Stimulated activated CD4-positive, alpha-beta T cell treated with anti-CD3 and anti-CD28 coated beads, Interleukin-4, amount 100 ng/mL, for 4 hours (primary cell): ENCODE measurements at regions not wholly inside any gene's neighbourhood (a gene's known extent, or its start where the extent isn't known, plus 50 kb on each side); places are given as distances from the start of the nearest gene placed in this dataset.

Experiments
- DNase-seq, 2 experiments: peaks; one replicate each; pipeline ENCODE4 v3.0.0-alpha.2; 2020

GRCh38 chr1:47555841-47556560 is 118.2 kb downstream of the FOXD2 start:
- DNase-seq, result no peak

GRCh38 chr1:47557066-47557465 is 119.2 kb downstream of the FOXD2 start:
- no peak for DNase-seq

DNA sequence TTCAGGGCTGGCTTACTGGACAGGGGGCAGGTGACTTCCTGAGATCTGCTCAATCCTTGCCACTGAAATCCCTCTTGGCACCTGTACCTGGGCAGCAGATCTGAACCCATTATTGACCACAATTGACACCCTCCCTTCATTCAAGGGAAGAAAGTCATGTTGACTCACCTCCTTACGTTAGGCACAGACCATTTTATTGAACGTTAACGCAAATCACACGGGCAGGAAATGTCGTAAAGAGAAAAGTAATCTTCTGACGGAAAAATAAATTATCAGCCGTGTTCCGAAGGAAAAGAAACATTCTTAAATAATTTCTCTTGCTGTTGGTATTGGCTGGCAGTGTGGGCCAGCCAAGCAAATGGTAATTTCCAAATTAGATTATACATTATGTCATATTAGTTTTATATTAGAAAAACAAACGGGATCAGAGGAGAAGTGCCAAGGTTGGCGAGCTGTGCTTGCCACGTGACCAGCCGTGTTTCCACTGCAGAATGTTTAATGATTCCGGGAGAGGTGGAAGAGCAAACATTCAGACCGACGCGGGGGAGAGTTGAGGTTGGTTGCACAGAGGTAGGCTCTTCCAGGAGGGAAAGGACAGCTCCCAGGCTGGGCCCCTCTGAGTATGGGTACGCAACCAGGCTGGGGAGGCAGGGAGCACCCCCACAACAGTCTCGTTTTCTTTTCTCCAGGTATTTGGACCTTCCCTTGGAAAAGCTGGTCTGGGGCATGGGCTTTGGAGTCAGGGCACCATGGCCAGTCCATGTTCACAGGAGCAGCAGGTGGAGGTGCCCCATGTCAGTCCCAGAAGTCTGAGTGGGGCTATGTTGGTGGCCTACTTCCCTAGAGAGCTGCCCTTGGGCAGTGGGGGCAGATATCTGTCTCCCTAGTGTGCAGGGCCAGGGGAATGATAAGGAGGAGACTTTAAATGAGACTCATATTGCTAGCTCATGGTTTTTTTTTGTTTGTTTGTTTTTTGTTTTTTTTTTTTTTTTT is 121.1 kb downstream of the FOXD2 start:
- no peak for DNase-seq

DNA sequence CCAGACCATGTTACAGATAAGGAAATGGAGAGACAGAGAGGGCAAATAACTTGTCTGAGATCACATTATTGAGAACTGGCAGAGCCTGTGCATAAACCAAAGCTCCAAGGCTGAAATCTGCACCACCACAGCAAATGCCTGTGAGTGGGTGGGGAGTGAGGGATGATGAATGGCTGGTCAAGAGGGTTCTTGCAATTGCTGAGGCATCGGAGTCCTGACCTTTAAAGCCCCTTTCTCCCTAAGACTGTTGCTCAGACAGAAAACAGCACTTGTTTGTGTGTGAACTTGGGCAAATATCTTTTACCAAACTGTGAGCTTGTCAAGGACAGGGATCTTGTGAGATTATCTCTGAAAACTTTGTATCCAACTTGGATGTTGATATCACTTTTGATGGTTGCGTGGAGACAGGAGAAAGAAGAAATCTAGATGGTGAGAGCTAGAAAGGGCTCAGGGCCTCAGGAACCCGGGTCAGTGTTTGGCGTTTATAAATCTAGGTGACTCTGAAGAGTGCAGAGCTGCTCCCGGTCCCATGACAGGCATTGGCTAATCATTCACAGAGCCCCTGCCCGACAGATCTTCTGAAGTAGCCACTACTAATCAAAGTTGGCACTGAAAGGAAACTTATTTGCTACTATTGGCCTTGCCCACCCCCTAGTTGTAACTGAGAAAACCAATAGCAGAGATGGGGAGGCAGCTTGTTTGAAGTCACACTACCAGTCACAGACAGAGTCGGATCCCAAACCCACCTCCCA is 122.3 kb downstream of the FOXD2 start:
- no peak for DNase-seq

GRCh38 chr1:47561523-47562007 is 123.7 kb downstream of the FOXD2 start:
- DNase-seq, result no peak

GRCh38 chr1:47562147-47562546 is 124.3 kb downstream of the FOXD2 start:
- DNase-seq, result no peak

DNA sequence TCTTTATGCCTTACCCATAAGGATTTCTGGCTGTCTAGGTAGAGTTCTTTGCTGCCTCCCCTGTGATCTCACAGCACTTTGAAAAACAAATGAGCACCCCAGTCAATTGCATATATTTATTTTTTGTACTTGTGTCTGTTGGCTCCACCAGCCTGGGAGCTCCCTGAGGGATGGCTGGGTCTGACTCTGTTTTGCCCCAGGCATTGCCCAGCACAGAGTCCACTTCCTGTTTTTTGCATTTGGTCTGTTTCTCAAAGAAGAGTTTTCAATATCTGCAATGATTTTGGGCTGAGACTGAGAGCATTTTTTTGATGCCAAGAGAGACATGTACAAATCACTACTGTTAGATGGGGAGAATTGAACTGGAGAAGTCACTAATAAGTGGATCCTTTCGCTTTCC is 125.0 kb downstream of the FOXD2 start:
- DNase-seq, result no peak

GRCh38 chr1:47563201-47563600 is 125.4 kb downstream of the FOXD2 start:
- no peak for DNase-seq

- no peak for DNase-seq
Observed at GRCh38 chr1:47564570-47564969, 126.7 kb downstream of the FOXD2 start.

- no peak for DNase-seq
Observed at GRCh38 chr1:47565092-47565491, 127.2 kb downstream of the FOXD2 start.

- no peak for DNase-seq
Observed at GRCh38 chr1:47565676-47566075, 127.8 kb downstream of the FOXD2 start.

DNA sequence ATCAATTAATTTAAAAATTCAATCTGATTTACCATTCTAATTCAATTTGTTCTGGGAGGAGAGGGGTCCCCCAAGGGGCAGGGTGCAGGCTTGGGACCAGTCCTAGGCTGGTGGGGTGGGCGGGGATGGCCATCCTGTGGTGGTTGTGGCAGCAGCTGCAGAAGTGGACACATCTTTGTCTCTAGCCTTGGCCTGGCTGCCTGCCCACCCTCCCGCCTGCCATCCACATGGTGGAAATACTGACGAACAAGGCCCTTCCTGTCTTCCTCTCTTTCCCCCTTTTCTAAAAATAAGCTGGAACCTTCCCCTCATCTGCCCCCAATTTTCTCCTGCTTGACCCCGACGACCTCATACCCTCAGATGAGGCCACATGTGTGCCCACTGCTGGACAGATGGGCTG is 130.9 kb downstream of the FOXD2 start:
- no peak for DNase-seq

DNA sequence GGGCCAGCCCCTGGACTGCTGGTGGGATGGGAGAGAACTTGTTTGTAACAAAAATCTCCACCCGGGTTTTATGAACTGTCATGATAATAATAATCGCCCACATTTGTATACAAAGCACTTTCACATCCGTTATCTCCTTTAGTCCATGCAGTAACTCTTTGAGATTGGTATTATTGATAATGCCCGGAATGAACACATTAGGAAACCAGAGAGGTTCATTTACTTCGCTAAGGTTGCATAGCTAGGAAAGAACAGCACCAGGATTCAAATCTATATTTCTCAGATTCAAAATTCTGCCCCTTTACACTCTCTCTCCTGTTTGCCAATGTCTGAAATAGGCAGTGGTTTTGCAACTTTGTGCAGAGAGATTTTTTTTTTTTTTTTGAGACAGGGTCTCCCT is 131.4 kb downstream of the FOXD2 start:
- DNase-seq, result no peak

DNA sequence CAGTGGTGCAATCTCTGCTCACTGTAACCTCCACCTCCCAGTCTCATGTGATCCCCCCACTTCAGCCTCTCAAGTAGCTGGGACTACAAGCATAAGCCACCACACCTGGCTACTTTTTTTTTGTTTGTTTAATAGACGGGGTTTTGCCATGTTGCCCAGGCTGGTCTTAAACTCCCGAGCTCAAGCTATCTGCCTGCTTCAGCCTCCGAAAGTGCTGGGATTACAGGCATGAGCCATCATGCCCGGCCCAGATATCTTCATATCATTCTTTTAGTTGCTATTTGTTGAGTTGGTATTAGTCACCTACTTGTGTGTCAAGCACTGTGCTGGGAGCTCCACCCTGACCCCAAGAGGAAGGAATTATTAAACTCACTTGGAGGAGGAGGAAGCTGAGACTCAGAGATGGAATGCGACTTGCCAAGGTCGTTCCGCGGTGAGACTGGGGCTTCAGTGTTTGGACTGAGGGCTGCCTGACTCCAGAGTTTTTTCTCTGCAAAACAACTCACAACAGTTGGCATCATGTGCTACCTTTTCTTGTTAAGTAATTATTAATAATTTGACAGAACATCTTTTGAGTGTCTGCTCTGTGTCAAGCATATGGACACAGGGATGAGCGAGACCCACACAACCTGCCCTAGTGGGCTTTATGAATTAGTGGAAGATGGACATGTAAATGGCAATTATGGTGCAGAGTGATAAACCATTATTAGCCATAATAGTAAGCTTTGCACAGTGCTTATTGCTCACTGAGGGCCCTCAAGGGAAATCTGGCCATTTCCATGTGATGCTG is 132.0 kb downstream of the FOXD2 start:
- DNase-seq, result no peak

DNA sequence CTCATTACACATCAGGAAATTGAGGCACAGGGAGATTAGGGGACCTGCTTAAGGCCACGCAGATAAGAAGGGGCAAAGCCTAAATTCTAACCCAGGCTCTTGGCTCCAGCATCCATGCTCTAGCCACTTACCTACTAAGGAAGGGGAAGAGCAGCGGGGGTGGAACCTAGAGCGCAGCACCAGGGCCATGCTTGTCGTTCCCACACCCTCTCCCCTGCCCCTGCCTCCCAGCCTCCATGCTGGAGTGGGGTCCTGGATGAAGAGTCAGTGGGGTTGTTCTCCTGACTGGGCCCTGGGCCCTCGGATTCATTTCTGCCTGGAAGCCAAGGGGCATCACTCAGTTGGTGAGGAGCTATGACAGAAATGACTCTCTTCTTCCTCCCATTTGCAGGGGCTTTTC is 133.3 kb downstream of the FOXD2 start:
- no peak for DNase-seq

DNA sequence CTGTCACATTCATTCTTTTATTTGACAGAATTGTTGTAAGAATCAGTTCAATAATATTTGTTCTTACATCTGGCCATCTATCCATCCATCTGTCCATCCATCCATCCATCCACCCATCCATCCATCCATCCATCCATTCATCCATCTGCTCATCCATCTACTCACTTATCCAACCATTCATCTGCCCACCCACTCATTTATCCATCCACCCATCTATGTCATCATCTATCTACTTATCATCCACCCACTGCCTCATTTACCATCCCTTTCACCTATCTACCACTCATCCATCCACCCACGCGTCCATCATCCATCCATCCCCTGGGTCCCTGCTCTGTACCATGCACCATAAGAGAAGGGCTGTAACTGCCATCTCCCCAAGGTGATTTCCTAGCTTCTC is 134.1 kb downstream of the FOXD2 start:
- no peak for DNase-seq

- no peak for DNase-seq
Observed at GRCh38 chr1:47572731-47573430, 135.0 kb downstream of the FOXD2 start.

DNA sequence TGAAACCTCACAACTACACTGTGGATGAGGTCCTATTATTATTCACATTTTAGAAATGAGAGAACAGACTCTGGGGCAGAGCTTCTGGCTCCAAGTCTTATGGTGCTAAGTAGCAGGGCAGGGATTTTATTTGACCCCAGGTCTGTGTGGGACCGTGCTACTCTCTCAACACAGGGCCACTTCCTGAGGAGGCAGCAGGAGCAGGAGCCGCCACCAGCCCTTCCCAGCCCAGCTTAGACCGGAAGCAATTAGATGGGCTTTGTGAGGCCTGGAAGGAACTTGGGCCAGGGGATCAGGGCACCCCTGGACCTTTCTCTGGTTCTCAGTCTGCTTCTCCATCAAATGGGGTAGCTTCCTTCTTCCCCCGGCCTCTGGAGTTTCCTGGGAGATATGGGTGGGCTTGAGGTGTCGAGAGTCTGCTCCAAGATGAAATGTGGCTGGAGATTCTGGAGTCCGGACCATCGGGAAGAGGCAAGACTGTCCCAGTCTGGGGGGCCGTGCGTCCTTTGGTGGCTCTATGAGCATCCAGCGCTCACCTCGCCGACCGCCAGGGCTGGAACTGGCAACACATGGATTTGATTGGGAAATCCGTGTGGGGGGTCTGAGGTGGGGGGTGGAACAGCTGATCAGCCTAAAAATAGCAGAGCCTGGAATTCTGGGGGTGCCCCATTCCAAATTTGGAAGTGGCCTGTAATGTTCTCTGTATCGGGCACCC is 136.8 kb downstream of the FOXD2 start:
- no peak for DNase-seq

DNA sequence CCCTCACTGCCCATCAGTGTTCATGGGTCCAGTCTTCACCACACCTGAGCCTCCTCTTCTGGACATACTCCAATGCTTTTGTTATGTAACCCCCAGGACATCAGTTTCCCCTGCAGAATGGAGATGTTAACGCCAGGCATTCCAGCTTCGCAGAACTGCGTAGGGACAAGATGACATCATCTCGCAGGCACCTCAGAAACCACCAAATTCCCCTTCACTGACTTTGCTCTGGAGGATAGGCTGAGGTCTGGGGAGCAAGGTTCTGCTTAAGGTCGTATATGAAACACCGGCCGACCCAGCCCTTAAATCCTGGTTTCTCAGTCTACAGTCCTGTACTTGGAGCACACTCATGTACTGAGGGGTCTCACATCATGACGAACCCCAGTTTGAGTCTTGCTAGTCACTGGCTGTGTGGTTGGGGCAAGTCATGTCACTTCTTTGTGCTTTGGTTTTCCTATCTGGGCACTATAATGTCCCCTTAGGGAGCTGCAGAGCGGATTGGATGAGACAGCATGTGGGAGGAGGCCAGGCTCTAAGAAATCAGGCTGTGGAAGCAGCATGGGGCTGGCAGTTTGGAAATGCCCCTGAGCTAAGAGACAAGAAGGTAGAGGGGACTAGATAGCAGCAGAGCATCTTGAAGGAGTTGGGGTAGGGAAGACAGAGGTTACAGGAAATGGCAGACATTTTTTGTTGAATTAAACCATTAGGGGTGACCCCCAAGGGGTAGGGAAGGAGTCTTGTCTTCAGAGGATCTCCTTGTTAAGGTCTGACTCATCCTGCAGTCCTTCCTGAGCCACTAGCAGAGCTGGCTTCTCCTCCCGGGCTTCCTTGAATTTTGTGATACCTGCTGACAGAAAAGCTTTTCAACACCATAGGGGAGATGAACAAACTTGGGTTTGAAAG is 138.3 kb downstream of the FOXD2 start:
- no peak for DNase-seq

GRCh38 chr1:47576758-47577115 is 138.9 kb downstream of the FOXD2 start:
- DNase-seq, result no peak
